Activated CD4-positive, alpha-beta memory T cell treated with anti-CD3 and anti-CD28 coated beads for 36 hours (primary cell): ENCODE measurements at regions not wholly inside any gene's neighbourhood (a gene's known extent, or its start where the extent isn't known, plus 50 kb on each side); places are given as distances from the start of the nearest gene placed in this dataset.

Source experiments
- CTCF ChIA-PET: fragments of 350-600 bp; sonication (Branson Sonifier 250); formaldehyde crosslinking; loops from one replicate; lab custom pipeline; 2021; ENCODE audit warnings: antibody characterized with exemption, inconsistent platforms; lab: Charles Lee
- POLR2A ChIA-PET: fragments of 350-600 bp; sonication (Branson Sonifier 250); formaldehyde crosslinking; loops from one replicate; lab custom pipeline; 2021; ENCODE audit warnings: antibody characterized with exemption; lab: Charles Lee
- DNase-seq: peaks from one replicate; pipeline ENCODE4 v3.0.0-alpha.2; 2020
- H3K27ac Mint-ChIP-seq: one replicate; pipeline ENCODE4 v1.8.0; 2021; ENCODE audit warnings: mixed read lengths
- H3K27me3 Mint-ChIP-seq: one replicate; pipeline ENCODE4 v1.8.0; 2021; ENCODE audit warnings: mixed read lengths
- H3K36me3 Mint-ChIP-seq: one replicate; pipeline ENCODE4 v1.8.0; 2021; ENCODE audit warnings: mixed read lengths
- H3K4me1 Mint-ChIP-seq: one replicate; pipeline ENCODE4 v1.8.0; 2021; ENCODE audit warnings: low read depth, mixed read lengths
- H3K4me3 Mint-ChIP-seq: one replicate; pipeline ENCODE4 v1.8.0; 2021; ENCODE audit warnings: mild to moderate bottlenecking, mixed read lengths
- H3K9me3 Mint-ChIP-seq: one replicate; pipeline ENCODE4 v1.8.0; 2021; ENCODE audit warnings: mixed read lengths
- intact Hi-C: fragments of 100-400 bp; cut with micrococcal nuclease; formaldehyde crosslinking; loops from one replicate; pipeline ENCODE4 v1.15.1; 2023

- no peak for DNase-seq
- Mint-ChIP-seq H3K27me3 (peaks cover 2% of the 10 kb centered on the region), H3K36me3 (no peaks in the 10 kb centered on the region)
Measured at GRCh38 chr3:151998744-151999143, 125.3 kb downstream of the SUCNR1 start.

GRCh38 chr3:151999936-152000335 lies 126.5 kb downstream of the SUCNR1 start:
- CTCF ChIA-PET: no interaction called here
- Mint-ChIP-seq H3K9me3 (no peaks in the 10 kb centered on the region), H3K27ac (no peak overlapping the region), H3K4me1 (no peaks in the 10 kb centered on the region), H3K4me3 (no peak overlapping the region), H3K27me3 (peaks cover 2% of the 10 kb centered on the region), H3K36me3 (no peaks in the 10 kb centered on the region)
- POLR2A ChIA-PET: no interaction called here
- no peak for DNase-seq
- intact Hi-C loops: no loop called here

More at GRCh38 chr3:151998744-151999143, 125.3 kb downstream of the SUCNR1 start:
- Mint-ChIP-seq H3K27ac (no peak overlapping the region), H3K4me3 (no peak overlapping the region), H3K9me3 (no peaks in the 10 kb centered on the region), H3K4me1 (no peaks in the 10 kb centered on the region)
- intact Hi-C loops: no loop called here
- ChIA-PET CTCF (no interaction called here), POLR2A (no interaction called here)

- Mint-ChIP-seq H3K9me3 (no peaks in the 10 kb centered on the region), H3K4me3 (no peak overlapping the region), H3K36me3 (no peaks in the 10 kb centered on the region), H3K27me3 (peaks cover 2% of the 10 kb centered on the region), H3K27ac (no peak overlapping the region), H3K4me1 (no peaks in the 10 kb centered on the region)
- ChIA-PET CTCF (no interaction called here), POLR2A (no interaction called here)
- DNase-seq: no peak
- intact Hi-C loops: no loop called here
Measured at GRCh38 chr3:152011812-152012735, 138.6 kb downstream of the SUCNR1 start.

- H3K27ac Mint-ChIP-seq: no peak overlapping the region
- ChIA-PET POLR2A (no interaction called here), CTCF (no interaction called here)
- no peaks in the 10 kb centered on the region for H3K27me3 Mint-ChIP-seq
- no peaks in the 10 kb centered on the region for H3K36me3 Mint-ChIP-seq
- no peak overlapping the region for H3K4me3 Mint-ChIP-seq
- intact Hi-C loops: no loop called here
- H3K4me1 Mint-ChIP-seq: peaks cover 15% of the 10 kb centered on the region
- DNase-seq: no peak
- no peaks in the 10 kb centered on the region for H3K9me3 Mint-ChIP-seq
Measured at GRCh38 chr3:152019508-152019907, 146.1 kb downstream of the SUCNR1 start.

GRCh38 chr3:152021951-152022461 lies 148.6 kb downstream of the SUCNR1 start:
- no peak overlapping the region for H3K4me3 Mint-ChIP-seq
- peaks cover 1% of the 10 kb centered on the region for H3K27me3 Mint-ChIP-seq
- intact Hi-C loops: no loop called here
- no peaks in the 10 kb centered on the region for H3K9me3 Mint-ChIP-seq
- CTCF ChIA-PET: interaction anchor here (0.6 kb wide), 1 partner anchor 373 kb away, joined by 3 read pairs; no protein-coding TSS in a partner anchor
- no peaks in the 10 kb centered on the region for H3K36me3 Mint-ChIP-seq
- DNase-seq: peak; percentile 68
- H3K27ac Mint-ChIP-seq: no peak overlapping the region
- POLR2A ChIA-PET: no interaction called here
- H3K4me1 Mint-ChIP-seq: peaks cover 15% of the 10 kb centered on the region

- Mint-ChIP-seq H3K27me3 (peaks cover 1% of the 10 kb centered on the region), H3K27ac (no peak overlapping the region), H3K9me3 (no peaks in the 10 kb centered on the region), H3K4me3 (no peak overlapping the region), H3K36me3 (no peaks in the 10 kb centered on the region), H3K4me1 (peaks cover 15% of the 10 kb centered on the region)
- POLR2A ChIA-PET: no interaction called here
- DNase-seq: no peak
- intact Hi-C loops: no loop called here
- CTCF ChIA-PET: interaction anchor here (1.0 kb wide), 1 partner anchor 452 kb away, joined by 3 read pairs; no protein-coding TSS in a partner anchor
Measured at GRCh38 chr3:152026033-152026556, 152.7 kb downstream of the SUCNR1 start.

- CTCF ChIA-PET: no interaction called here
Measured at GRCh38 chr3:152030320-152030719, 156.9 kb downstream of the SUCNR1 start.

GRCh38 chr3:152031321-152031720 lies 157.9 kb downstream of the SUCNR1 start:
- DNase-seq: no peak
- no peaks in the 10 kb centered on the region for H3K36me3 Mint-ChIP-seq
- intact Hi-C loops: no loop called here
- peaks cover 27% of the 10 kb centered on the region for H3K9me3 Mint-ChIP-seq
- no peak overlapping the region for H3K4me3 Mint-ChIP-seq
- H3K27ac Mint-ChIP-seq: no peak overlapping the region
- POLR2A ChIA-PET: no interaction called here
- CTCF ChIA-PET: no interaction called here
- H3K27me3 Mint-ChIP-seq: peaks cover 1% of the 10 kb centered on the region
- no peaks in the 10 kb centered on the region for H3K4me1 Mint-ChIP-seq

More at GRCh38 chr3:152030320-152030719, 156.9 kb downstream of the SUCNR1 start:
- Mint-ChIP-seq H3K4me1 (no peaks in the 10 kb centered on the region), H3K27ac (no peak overlapping the region), H3K4me3 (no peak overlapping the region), H3K36me3 (no peaks in the 10 kb centered on the region), H3K27me3 (peaks cover 1% of the 10 kb centered on the region), H3K9me3 (peaks cover 19% of the 10 kb centered on the region)
- POLR2A ChIA-PET: no interaction called here
- DNase-seq: no peak
- intact Hi-C loops: no loop called here

- intact Hi-C loops: no loop called here
- peaks cover 2% of the 10 kb centered on the region for H3K36me3 Mint-ChIP-seq
- H3K4me1 Mint-ChIP-seq: peaks cover 6% of the 10 kb centered on the region
- DNase-seq: no peak
- no peak overlapping the region for H3K4me3 Mint-ChIP-seq
- no peaks in the 10 kb centered on the region for H3K27me3 Mint-ChIP-seq
- ChIA-PET CTCF (no interaction called here), POLR2A (no interaction called here)
- H3K27ac Mint-ChIP-seq: no peak overlapping the region
- H3K9me3 Mint-ChIP-seq: peaks cover 37% of the 10 kb centered on the region
Measured at GRCh38 chr3:152037297-152037696, 163.9 kb downstream of the SUCNR1 start.

- no peaks in the 10 kb centered on the region for H3K27me3 Mint-ChIP-seq
- CTCF ChIA-PET: interaction anchor here (1.5 kb wide), 1 partner anchor 429 kb away, joined by 4 read pairs; no protein-coding TSS in a partner anchor
- no peak overlapping the region for H3K27ac Mint-ChIP-seq
- intact Hi-C loops: no loop called here
- peaks cover 2% of the 10 kb centered on the region for H3K36me3 Mint-ChIP-seq
- peaks cover 6% of the 10 kb centered on the region for H3K4me1 Mint-ChIP-seq
- no peak overlapping the region for H3K4me3 Mint-ChIP-seq
- DNase-seq: no peak
- H3K9me3 Mint-ChIP-seq: peaks cover 36% of the 10 kb centered on the region
- POLR2A ChIA-PET: no interaction called here
Measured at GRCh38 chr3:152037953-152038352, 164.5 kb downstream of the SUCNR1 start.

GRCh38 chr3:152038490-152038889 lies 165.0 kb downstream of the SUCNR1 start:
- intact Hi-C loops: no loop called here
- Mint-ChIP-seq H3K27me3 (no peaks in the 10 kb centered on the region), H3K27ac (no peak overlapping the region), H3K9me3 (peaks cover 31% of the 10 kb centered on the region), H3K4me1 (peaks cover 6% of the 10 kb centered on the region), H3K36me3 (peaks cover 2% of the 10 kb centered on the region), H3K4me3 (no peak overlapping the region)
- no peak for DNase-seq
- ChIA-PET CTCF (interaction anchor here (1.5 kb wide), 1 partner anchor 428 kb away, joined by 4 read pairs; no protein-coding TSS in a partner anchor), POLR2A (no interaction called here)

- H3K36me3 Mint-ChIP-seq: peaks cover 2% of the 10 kb centered on the region
- POLR2A ChIA-PET: no interaction called here
- peaks cover 6% of the 10 kb centered on the region for H3K4me1 Mint-ChIP-seq
- no peak overlapping the region for H3K27ac Mint-ChIP-seq
- no peak overlapping the region for H3K4me3 Mint-ChIP-seq
- intact Hi-C loops: no loop called here
- H3K9me3 Mint-ChIP-seq: peaks cover 23% of the 10 kb centered on the region
- CTCF ChIA-PET: no interaction called here
- H3K27me3 Mint-ChIP-seq: no peaks in the 10 kb centered on the region
- DNase-seq: no peak
Measured at GRCh38 chr3:152039887-152040286, 166.4 kb downstream of the SUCNR1 start.
